ENCODE measurements at regions not wholly inside any gene's neighbourhood (a gene's known extent, or its start where the extent isn't known, plus 50 kb on each side); places are given as distances from the start of the nearest gene placed in this dataset.

GRCh38 chr3:24605511-24606028 lies 110.9 kb upstream of the THRB start:
- no TSS peak for BruUV-seq (replicated peaks)
- H3K27me3 Mint-ChIP-seq (ENCODE audit: insufficient read depth, unreplicated experiment), result no peaks in the 10 kb centered on the region
- no peaks in the 10 kb centered on the region for H3K4me1 Mint-ChIP-seq (ENCODE audit: low read depth, unreplicated experiment)
- no peaks in the 10 kb centered on the region for H3K9me3 Mint-ChIP-seq (ENCODE audit: unreplicated experiment)
- no peaks in the 10 kb centered on the region for H3K36me3 ChIP-seq (ENCODE audit: control insufficient read depth, insufficient read depth, low read length)
- no peaks in the 10 kb centered on the region for H3K36me3 Mint-ChIP-seq (ENCODE audit: insufficient read depth, unreplicated experiment)
- no peak for DNase-seq
- H3K4me1 ChIP-seq, result peaks cover 4% of the 10 kb centered on the region
- H3K27me3 ChIP-seq (replicated peaks; ENCODE audit: control insufficient read depth, insufficient read depth, low read length), result no peaks in the 10 kb centered on the region
- no peak overlapping the region for H3K27ac Mint-ChIP-seq (ENCODE audit: unreplicated experiment)
- ChIA-PET CTCF (no interaction called here), POLR2A (no interaction called here)
- intact Hi-C loops (cut with micrococcal nuclease; ENCODE audit: unreplicated experiment), result no loop called here
- no peak for TF ChIP-seq CTCF (IDR thresholded peaks at IDR 0.05; ENCODE audit: insufficient read depth in 1 of 2, low read depth in 1 of 2, low read length in 1 of 2, severe bottlenecking in 1 of 2, unreplicated experiment in 1 of 2)
- no peaks in the 10 kb centered on the region; the same call in 1 of the 2 replicates for H3K9me3 ChIP-seq
- H3K4me3 ChIP-seq (ENCODE audit: low read depth, low read length), result no peak overlapping the region
- no peak overlapping the region for H3K4me3 Mint-ChIP-seq (ENCODE audit: unreplicated experiment)

GRCh38 chr3:24607281-24607680 lies 112.6 kb upstream of the THRB start:
- H3K4me3 ChIP-seq (ENCODE audit: low read depth, low read length), result no peak overlapping the region
- Mint-ChIP-seq H3K9me3 (ENCODE audit: unreplicated experiment) (no peaks in the 10 kb centered on the region), H3K4me1 (ENCODE audit: low read depth, unreplicated experiment) (no peaks in the 10 kb centered on the region), H3K4me3 (ENCODE audit: unreplicated experiment) (no peak overlapping the region), H3K27me3 (ENCODE audit: insufficient read depth, unreplicated experiment) (no peaks in the 10 kb centered on the region), H3K36me3 (ENCODE audit: insufficient read depth, unreplicated experiment) (no peaks in the 10 kb centered on the region), H3K27ac (ENCODE audit: unreplicated experiment) (no peak overlapping the region)
- ChIA-PET CTCF (interaction anchor here (0.5 kb wide), 1 partner anchor 73 kb away, joined by 3 read pairs; no protein-coding TSS in a partner anchor), POLR2A (no interaction called here)
- BruUV-seq (replicated peaks), result no TSS peak
- no peaks in the 10 kb centered on the region for H3K27me3 ChIP-seq (replicated peaks; ENCODE audit: control insufficient read depth, insufficient read depth, low read length)
- H3K9me3 ChIP-seq, result no peaks in the 10 kb centered on the region
- intact Hi-C loops (cut with micrococcal nuclease; ENCODE audit: unreplicated experiment), result no loop called here
- H3K36me3 ChIP-seq (ENCODE audit: control insufficient read depth, insufficient read depth, low read length), result no peaks in the 10 kb centered on the region
- TF ChIP-seq CTCF (IDR thresholded peaks at IDR 0.05; ENCODE audit: insufficient read depth in 1 of 2, low read depth in 1 of 2, low read length in 1 of 2, severe bottlenecking in 1 of 2, unreplicated experiment in 1 of 2), result no peak
- peaks cover 4% of the 10 kb centered on the region for H3K4me1 ChIP-seq
- no peak for DNase-seq

GRCh38 chr3:24608701-24609390 lies 114.2 kb upstream of the THRB start:
- Histone ChIP-seq H3K9me3 (no peaks in the 10 kb centered on the region), H3K36me3 (ENCODE audit: control insufficient read depth, insufficient read depth, low read length) (no peaks in the 10 kb centered on the region), H3K4me3 (ENCODE audit: low read depth, low read length) (no peak overlapping the region), H3K27me3 (replicated peaks; ENCODE audit: control insufficient read depth, insufficient read depth, low read length) (no peaks in the 10 kb centered on the region), H3K4me1 (peaks cover 2% of the 10 kb centered on the region)
- no peaks in the 10 kb centered on the region for H3K27me3 Mint-ChIP-seq (ENCODE audit: insufficient read depth, unreplicated experiment)
- ChIA-PET POLR2A (no interaction called here), CTCF (no interaction called here)
- no peak for DNase-seq
- no peaks in the 10 kb centered on the region for H3K4me1 Mint-ChIP-seq (ENCODE audit: low read depth, unreplicated experiment)
- TF ChIP-seq CTCF (IDR thresholded peaks at IDR 0.05; ENCODE audit: insufficient read depth in 1 of 2, low read depth in 1 of 2, low read length in 1 of 2, severe bottlenecking in 1 of 2, unreplicated experiment in 1 of 2), result no peak
- H3K36me3 Mint-ChIP-seq (ENCODE audit: insufficient read depth, unreplicated experiment), result no peaks in the 10 kb centered on the region
- intact Hi-C loops (cut with micrococcal nuclease; ENCODE audit: unreplicated experiment), result no loop called here
- H3K27ac Mint-ChIP-seq (ENCODE audit: unreplicated experiment), result no peak overlapping the region
- no TSS peak for BruUV-seq (replicated peaks)
- H3K4me3 Mint-ChIP-seq (ENCODE audit: unreplicated experiment), result no peak overlapping the region
- no peaks in the 10 kb centered on the region for H3K9me3 Mint-ChIP-seq (ENCODE audit: unreplicated experiment)

Measured in Caco-2 (cell line).